Ovary (tissue), 7 donors: ENCODE measurements at regions not wholly inside any gene's neighbourhood (a gene's known extent, or its start where the extent isn't known, plus 50 kb on each side); places are given as distances from the start of the nearest gene placed in this dataset.

Experiments used
- DNase-seq, 5 donors: peaks; one replicate each; pipeline ENCODE4 v3.0.0-alpha.2; 2019 to 2020
- H3K27ac ChIP-seq, 2 donors: fragments of 200-600 bp; one replicate each; pipeline versions ENCODE4 v1.5.1 to v1.8.0; 2019 to 2022
- H3K27me3 ChIP-seq: fragments of 200-600 bp; one replicate; pipeline ENCODE4 v1.8.0; 2022
- H3K36me3 ChIP-seq: fragments of 200-600 bp; sonication (generic); one replicate; pipeline ENCODE4 v1.5.1; 2019
- H3K4me1 ChIP-seq: one replicate; pipeline ENCODE4 v1.8.1; 2013; ENCODE audit warnings: mild to moderate bottlenecking, moderate library complexity; ENCODE audit not compliant: insufficient read depth
- H3K4me3 ChIP-seq: fragments of 200-600 bp; sonication (generic); one replicate; pipeline ENCODE4 v1.5.1; 2017
- H3K9me3 ChIP-seq, 2 donors: fragments of 200-600 bp in 1 of 2; sonication (generic) in 1 of 2; one replicate each; pipeline versions ENCODE4 v1.5.1 to v1.8.1; 2013 to 2019; ENCODE audit warnings: mild to moderate bottlenecking in 1 of 2, moderate library complexity in 1 of 2
- CTCF ChIP-seq, 3 donors: fragments of 450-650 bp in 2 of 3; fragments of 200-600 bp in 1 of 3; IDR thresholded peaks; one replicate each; pipeline versions ENCODE4 v1.5.1 to v1.8.0; 2016 to 2022; ENCODE audit warnings: antibody characterized with exemption in 3 of 3, mild to moderate bottlenecking in 1 of 3
- EP300 ChIP-seq: sonication (generic); formaldehyde crosslinking; IDR thresholded peaks from one replicate; pipeline ENCODE4 v1.6.1; 2017; ENCODE audit warnings: antibody characterized with exemption
- POLR2A ChIP-seq: fragments of 450-650 bp; IDR thresholded peaks from one replicate; pipeline ENCODE4 v1.6.1; 2017; ENCODE audit warnings: antibody characterized with exemption, mild to moderate bottlenecking, moderate library complexity
- WGBS, 3 donors: extraction: QIAGEN DNeasy Blood & Tissue Kit in 1 of 3; methylation state at CpG; one replicate each; pipeline versions ENCODE4 v1.1.5 to v1.1.7; 2013 to 2017; 5-methylcytosine and 5-hydroxymethylcytosine counted together
- intact Hi-C, 4 donors: fragments of 100-400 bp; cut with DNase I; formaldehyde crosslinking; loops; one replicate each; pipeline versions ENCODE4 v1.11.0 to v1.15.1; 2022 to 2023
- donor health status: DM: no; HTN: no; CAD: no; lungs with moderate emphysema.
- donor health status: DM: no; HTN: no; CAD: no.
- donor health status: Bipolar disorder and iron deficiency.
- donor health status: DM: no; HTN: no; CAD: no.
- donor health status: DM: yes; HTN: yes; CAD: no.

GRCh38 chr3:102580760-102581159 is 145.9 kb downstream of the ZPLD1 start:
- intact Hi-C loops = no loop called here
- Histone ChIP-seq H3K27me3 (no peaks in the 10 kb centered on the region), H3K4me3 (no peak overlapping the region), H3K27ac (no peak overlapping the region), H3K9me3 (no peaks in the 10 kb centered on the region), H3K4me1 (no peaks in the 10 kb centered on the region), H3K36me3 (no peaks in the 10 kb centered on the region)
- no peak for TF ChIP-seq CTCF (IDR thresholded peaks at IDR 0.05)
- no peak for TF ChIP-seq EP300
- no peak for TF ChIP-seq POLR2A
- DNase-seq = no peak

DNA sequence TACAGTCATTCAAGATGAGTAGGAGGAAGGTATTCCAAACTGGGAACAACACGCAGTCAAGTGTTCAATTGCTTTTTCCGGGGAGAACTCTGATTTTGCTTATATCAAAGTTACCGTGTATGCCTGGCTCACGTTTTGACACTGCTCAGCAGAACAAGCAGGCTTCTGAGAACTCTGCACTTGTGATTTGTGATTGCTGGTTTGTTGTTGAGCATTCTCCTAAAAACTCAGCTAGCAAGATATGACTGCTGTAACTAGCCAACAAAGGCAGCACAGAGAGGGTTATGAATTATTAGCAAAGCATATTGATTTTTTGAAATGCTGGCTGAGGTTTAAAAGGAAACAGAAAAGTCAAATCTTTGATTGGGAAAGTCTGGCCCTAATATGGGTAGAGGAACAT is 151.7 kb downstream of the ZPLD1 start:
- 72 to 77% (median 74%) methylated on average over 4 of the region's 4 CpGs for WGBS, 3 donors
- no peaks in the 10 kb centered on the region for H3K36me3 ChIP-seq
- no peak for TF ChIP-seq POLR2A
- TF ChIP-seq CTCF (IDR thresholded peaks at IDR 0.05) = no peak
- TF ChIP-seq EP300 = no peak
- H3K27me3 ChIP-seq = no peaks in the 10 kb centered on the region
- no peak overlapping the region for H3K4me3 ChIP-seq
- H3K9me3 ChIP-seq = no peaks in the 10 kb centered on the region
- H3K27ac ChIP-seq = no peak overlapping the region
- no peak for DNase-seq
- intact Hi-C loops = no loop called here
- no peaks in the 10 kb centered on the region for H3K4me1 ChIP-seq

DNA sequence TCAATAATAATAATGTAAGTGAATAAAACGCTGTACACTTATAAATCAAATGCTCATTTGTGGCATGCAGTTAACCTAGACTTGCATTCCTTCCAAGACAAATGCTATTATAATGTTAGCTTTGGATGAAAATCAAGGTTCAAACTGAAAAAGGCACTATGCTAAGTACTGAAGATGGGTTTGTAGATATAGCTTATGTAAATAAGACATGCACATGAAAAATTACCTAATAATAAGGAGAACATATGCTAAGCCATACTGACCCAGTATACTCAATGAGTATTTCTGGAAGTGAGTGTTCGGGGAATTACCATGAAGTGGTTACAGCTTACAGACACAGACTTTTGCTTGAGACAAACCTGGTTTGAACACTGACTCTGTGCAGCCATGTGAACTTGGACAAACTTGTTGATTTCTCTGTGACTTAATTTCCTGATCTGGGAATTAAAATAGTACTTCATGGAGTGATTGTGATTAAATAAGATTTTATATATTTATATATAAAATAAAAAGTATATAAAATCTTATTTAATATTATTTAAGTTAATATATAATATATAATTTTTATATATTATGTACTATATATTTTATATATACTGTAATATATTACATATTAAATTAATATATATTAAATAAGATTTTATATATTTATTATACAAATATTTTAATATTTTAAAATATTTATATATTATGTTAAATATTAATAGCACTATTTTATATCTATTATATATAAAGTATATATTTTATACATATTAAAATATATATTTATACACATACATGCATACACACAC is 159.2 kb downstream of the ZPLD1 start:
- H3K36me3 ChIP-seq = no peaks in the 10 kb centered on the region
- 63 to 72% (median 70%) methylated on average over 2 of the region's 2 CpGs for WGBS, 3 donors

GRCh38 chr3:102595057-102595456 is 160.2 kb downstream of the ZPLD1 start:
- H3K4me3 ChIP-seq = no peak overlapping the region
- H3K9me3 ChIP-seq = no peaks in the 10 kb centered on the region
- 78 to 81% (median 78%) methylated on average over 3 of the region's 3 CpGs for WGBS, 3 donors
- TF ChIP-seq POLR2A (no peak), CTCF (IDR thresholded peaks at IDR 0.05) (no peak), EP300 (no peak)
- H3K27ac ChIP-seq = no peak overlapping the region
- H3K27me3 ChIP-seq = no peaks in the 10 kb centered on the region
- DNase-seq = no peak
- H3K4me1 ChIP-seq = no peaks in the 10 kb centered on the region
- intact Hi-C loops = no loop called here
- no peaks in the 10 kb centered on the region for H3K36me3 ChIP-seq

More for the DNA sequence above, 159.2 kb downstream of the ZPLD1 start:
- DNase-seq = no peak
- no peak overlapping the region for H3K4me3 ChIP-seq
- TF ChIP-seq CTCF (IDR thresholded peaks at IDR 0.05) (no peak), EP300 (no peak)
- H3K4me1 ChIP-seq = no peaks in the 10 kb centered on the region
- no peaks in the 10 kb centered on the region for H3K9me3 ChIP-seq
- no peaks in the 10 kb centered on the region for H3K27me3 ChIP-seq
- no peak overlapping the region for H3K27ac ChIP-seq
- intact Hi-C loops = no loop called here
